Mammary epithelial cell (primary cell): ENCODE measurements at regions not wholly inside any gene's neighbourhood (a gene's known extent, or its start where the extent isn't known, plus 50 kb on each side); places are given as distances from the start of the nearest gene placed in this dataset.

Experiments
- EZH2 ChIP-seq: IDR thresholded peaks from 2 replicates; pipeline ENCODE4 v1.6.1; 2012; ENCODE audit warnings: low read length, inconsistent platforms, borderline replicate concordance
- TF ChIP-seq, protein P1 (sequence below), 2 donors: IDR thresholded peaks in 1 of 2; conservative IDR thresholded peaks in 1 of 2; 2 replicates each; pipeline ENCODE4 v1.5.1; 2011 to 2012; ENCODE audit warnings: inconsistent platforms in 2 of 2, low read length in 2 of 2, mild to moderate bottlenecking in 2 of 2, control low read depth in 1 of 2, low read depth in 1 of 2; ENCODE audit not compliant: insufficient read depth in 1 of 2; ENCODE audit errors: extremely low read depth in 1 of 2

DNA sequence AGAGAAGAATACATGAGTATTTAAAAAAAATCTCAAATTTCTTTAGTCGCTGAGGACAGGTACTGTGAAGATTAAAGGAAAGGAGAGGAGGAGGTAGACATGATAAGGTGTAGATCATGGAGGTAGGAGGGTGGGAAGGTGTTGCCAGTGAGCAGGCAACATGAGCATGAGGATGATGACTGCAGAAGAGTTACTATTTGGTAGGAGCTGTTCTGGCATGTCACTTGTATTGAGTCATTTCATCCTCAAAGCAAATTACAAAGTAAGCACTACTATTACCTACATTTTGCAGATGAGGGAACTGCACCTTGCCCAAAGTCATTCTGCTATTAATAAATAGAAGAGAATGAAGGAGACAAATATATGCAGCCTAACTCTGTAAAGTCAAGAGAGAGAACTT is 435.8 kb upstream of the KLF12 start:
- no peak for TF ChIP-seq EZH2
- TF ChIP-seq, protein P1, sequence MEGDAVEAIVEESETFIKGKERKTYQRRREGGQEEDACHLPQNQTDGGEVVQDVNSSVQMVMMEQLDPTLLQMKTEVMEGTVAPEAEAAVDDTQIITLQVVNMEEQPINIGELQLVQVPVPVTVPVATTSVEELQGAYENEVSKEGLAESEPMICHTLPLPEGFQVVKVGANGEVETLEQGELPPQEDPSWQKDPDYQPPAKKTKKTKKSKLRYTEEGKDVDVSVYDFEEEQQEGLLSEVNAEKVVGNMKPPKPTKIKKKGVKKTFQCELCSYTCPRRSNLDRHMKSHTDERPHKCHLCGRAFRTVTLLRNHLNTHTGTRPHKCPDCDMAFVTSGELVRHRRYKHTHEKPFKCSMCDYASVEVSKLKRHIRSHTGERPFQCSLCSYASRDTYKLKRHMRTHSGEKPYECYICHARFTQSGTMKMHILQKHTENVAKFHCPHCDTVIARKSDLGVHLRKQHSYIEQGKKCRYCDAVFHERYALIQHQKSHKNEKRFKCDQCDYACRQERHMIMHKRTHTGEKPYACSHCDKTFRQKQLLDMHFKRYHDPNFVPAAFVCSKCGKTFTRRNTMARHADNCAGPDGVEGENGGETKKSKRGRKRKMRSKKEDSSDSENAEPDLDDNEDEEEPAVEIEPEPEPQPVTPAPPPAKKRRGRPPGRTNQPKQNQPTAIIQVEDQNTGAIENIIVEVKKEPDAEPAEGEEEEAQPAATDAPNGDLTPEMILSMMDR (conservative IDR thresholded peaks at IDR 0.05 in 1 of 2, IDR thresholded peaks at IDR 0.05 in 1 of 2; ENCODE audit: extremely low read depth in 1 of 2, insufficient read depth in 1 of 2, low read depth in 1 of 2, low read length in 2 of 2) = no peak
